Lower leg skin (tissue), 3 donors: ENCODE measurements at regions not wholly inside any gene's neighbourhood (a gene's known extent, or its start where the extent isn't known, plus 50 kb on each side); places are given as distances from the start of the nearest gene placed in this dataset.

Experiments
- POLR2A ChIP-seq, 2 donors: fragments of 450-650 bp; IDR thresholded peaks; one replicate each; pipeline ENCODE4 v1.6.1; 2016 to 2017; ENCODE audit warnings: antibody characterized with exemption in 2 of 2, mild to moderate bottlenecking in 1 of 2, moderate library complexity in 1 of 2
- TF ChIP-seq, protein P1 (sequence below), 3 donors: fragments of 450-650 bp; IDR thresholded peaks; one replicate each; pipeline ENCODE4 v1.5.1; 2016; ENCODE audit warnings: antibody characterized with exemption in 3 of 3, mild to moderate bottlenecking in 3 of 3, moderate library complexity in 2 of 3

DNA sequence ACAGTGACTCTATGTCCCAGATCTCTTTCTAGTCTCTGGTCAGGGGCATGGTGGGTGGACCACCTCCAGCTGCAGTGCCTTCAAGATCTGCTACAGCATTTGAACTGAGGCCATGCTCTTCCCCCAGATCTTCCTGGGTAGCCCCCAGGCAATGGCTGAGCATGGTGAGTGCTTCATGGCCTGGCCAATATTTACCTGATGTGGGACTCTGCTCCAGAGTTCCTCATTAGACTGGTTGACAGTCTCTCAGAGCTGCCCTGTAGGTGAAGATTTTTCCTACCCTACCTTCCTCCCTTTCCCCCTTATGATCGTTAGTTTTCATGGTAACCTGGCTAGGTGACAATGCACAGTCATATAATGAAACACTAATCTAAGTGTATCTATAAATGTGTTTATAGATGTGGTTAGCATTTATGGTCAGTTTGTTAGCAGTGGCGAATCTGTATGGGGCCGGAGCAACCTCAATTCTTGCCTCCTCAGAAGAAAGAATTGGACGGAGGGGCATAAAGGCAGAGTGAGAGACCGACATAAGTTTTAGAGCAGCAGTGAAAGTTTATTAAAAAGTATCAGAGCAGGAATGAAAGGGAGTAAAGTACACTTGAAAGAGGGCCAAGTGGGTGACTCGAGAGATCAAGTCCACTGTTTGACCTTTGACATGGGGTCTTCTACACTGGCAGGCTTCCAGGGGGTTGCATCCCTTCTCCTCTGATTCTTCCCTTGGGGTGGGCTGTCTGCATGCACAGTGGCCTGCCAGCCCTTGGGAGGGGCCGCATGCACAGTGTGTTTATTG lies 256.3 kb downstream of the CD83 start:
- TF ChIP-seq, protein P1, sequence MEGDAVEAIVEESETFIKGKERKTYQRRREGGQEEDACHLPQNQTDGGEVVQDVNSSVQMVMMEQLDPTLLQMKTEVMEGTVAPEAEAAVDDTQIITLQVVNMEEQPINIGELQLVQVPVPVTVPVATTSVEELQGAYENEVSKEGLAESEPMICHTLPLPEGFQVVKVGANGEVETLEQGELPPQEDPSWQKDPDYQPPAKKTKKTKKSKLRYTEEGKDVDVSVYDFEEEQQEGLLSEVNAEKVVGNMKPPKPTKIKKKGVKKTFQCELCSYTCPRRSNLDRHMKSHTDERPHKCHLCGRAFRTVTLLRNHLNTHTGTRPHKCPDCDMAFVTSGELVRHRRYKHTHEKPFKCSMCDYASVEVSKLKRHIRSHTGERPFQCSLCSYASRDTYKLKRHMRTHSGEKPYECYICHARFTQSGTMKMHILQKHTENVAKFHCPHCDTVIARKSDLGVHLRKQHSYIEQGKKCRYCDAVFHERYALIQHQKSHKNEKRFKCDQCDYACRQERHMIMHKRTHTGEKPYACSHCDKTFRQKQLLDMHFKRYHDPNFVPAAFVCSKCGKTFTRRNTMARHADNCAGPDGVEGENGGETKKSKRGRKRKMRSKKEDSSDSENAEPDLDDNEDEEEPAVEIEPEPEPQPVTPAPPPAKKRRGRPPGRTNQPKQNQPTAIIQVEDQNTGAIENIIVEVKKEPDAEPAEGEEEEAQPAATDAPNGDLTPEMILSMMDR (IDR thresholded peaks at IDR 0.05): no peak
- TF ChIP-seq POLR2A (IDR thresholded peaks at IDR 0.05): no peak
